Fibroblast of lung (primary cell): ENCODE measurements at regions not wholly inside any gene's neighbourhood (a gene's known extent, or its start where the extent isn't known, plus 50 kb on each side); places are given as distances from the start of the nearest gene placed in this dataset.

Source experiments
- DNase-seq, 2 donors: peaks; one replicate each; pipeline versions ENCODE4 v3.0.0 to v3.0.0-alpha.2; 2010; ENCODE audit warnings: low read depth in 2 of 2
- H2AFZ ChIP-seq: 2 replicates; pipeline ENCODE4 v1.5.1; 2012; ENCODE audit warnings: low read length, control low read depth, inconsistent platforms
- H3K27ac ChIP-seq: 2 replicates; pipeline ENCODE4 v1.5.1; 2011; ENCODE audit warnings: low read length, control low read depth; ENCODE audit not compliant: insufficient read depth
- H3K27me3 ChIP-seq: 2 replicates; pipeline ENCODE4 v1.5.1; 2011; ENCODE audit warnings: mild to moderate bottlenecking, low read length; ENCODE audit not compliant: control insufficient read depth, insufficient read depth
- H3K36me3 ChIP-seq: 2 replicates; pipeline ENCODE4 v1.5.1; 2011; ENCODE audit warnings: low read length; ENCODE audit not compliant: control insufficient read depth, insufficient read depth
- H3K4me1 ChIP-seq: 2 replicates; pipeline ENCODE4 v1.5.1; 2011; ENCODE audit warnings: low read length; ENCODE audit not compliant: control insufficient read depth, insufficient read depth; ENCODE audit errors: extremely low read depth
- H3K4me2 ChIP-seq: 2 replicates; pipeline ENCODE4 v1.5.1; 2011; ENCODE audit warnings: low read length, control low read depth; ENCODE audit not compliant: insufficient read depth; ENCODE audit errors: extremely low read depth
- H3K4me3 ChIP-seq, 4 experiments: fragments of 200-600 bp in 1 of 4; sonication (generic) in 1 of 4; replicated peaks in 1 of 4; 2 replicates each; pipeline ENCODE4 v1.5.1; 2011 to 2016; ENCODE audit warnings: low read length in 4 of 4, low read depth in 3 of 4, mild to moderate bottlenecking in 3 of 4, control low read depth in 2 of 4, inconsistent platforms in 1 of 4, mixed read lengths in 1 of 4; ENCODE audit not compliant: insufficient read depth in 1 of 4; ENCODE audit errors: control extremely low read depth in 1 of 4
- H3K79me2 ChIP-seq: 2 replicates; pipeline ENCODE4 v1.5.1; 2012; ENCODE audit warnings: mild to moderate bottlenecking, low read length, inconsistent platforms; ENCODE audit not compliant: control insufficient read depth, insufficient read depth
- H3K9ac ChIP-seq: 2 replicates; pipeline ENCODE4 v1.5.1; 2011; ENCODE audit warnings: mild to moderate bottlenecking, low read length, control low read depth; ENCODE audit not compliant: insufficient read depth
- H3K9me3 ChIP-seq: 2 replicates; pipeline ENCODE4 v1.5.1; 2012; ENCODE audit warnings: low read depth, low read length; ENCODE audit not compliant: control insufficient read depth, insufficient read depth
- H4K20me1 ChIP-seq: 2 replicates; pipeline ENCODE4 v1.5.1; 2011; ENCODE audit warnings: low read length; ENCODE audit not compliant: control insufficient read depth, insufficient read depth; ENCODE audit errors: extremely low read depth
- EZH2 ChIP-seq: IDR thresholded peaks from 2 replicates; pipeline ENCODE4 v1.5.1; 2012; ENCODE audit warnings: low read length, control low read depth, mild to moderate bottlenecking; ENCODE audit errors: missing control alignments
- TF ChIP-seq, protein P1 (sequence below), 2 donors: IDR thresholded peaks in 1 of 2; conservative IDR thresholded peaks in 1 of 2; 1 replicate in 1 of 2; 2 replicates in 1 of 2; pipeline ENCODE4 v1.5.1; 2011 to 2012; ENCODE audit warnings: low read length in 2 of 2, control low read depth in 1 of 2, inconsistent platforms in 1 of 2, low read depth in 1 of 2, mild to moderate bottlenecking in 1 of 2

DNA sequence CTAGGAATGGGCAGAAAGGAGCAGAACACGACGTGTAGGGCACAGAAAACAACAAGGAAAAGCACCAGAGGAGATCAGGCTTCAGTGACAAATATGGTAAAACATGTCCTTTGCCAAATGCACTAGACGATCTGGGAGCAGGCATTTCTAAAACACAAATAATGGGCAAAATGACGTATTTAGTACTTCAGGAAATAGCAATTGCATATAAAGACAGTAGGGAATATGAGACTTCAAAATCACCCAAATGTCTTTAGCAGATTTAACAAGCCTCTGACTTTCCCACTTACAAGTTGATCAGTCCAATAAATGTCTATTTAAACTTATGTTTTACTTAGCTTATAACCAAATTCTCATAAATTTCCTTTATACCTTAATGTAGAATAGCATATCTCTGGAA, 969.6 kb upstream of the C9orf72 start:
- Histone ChIP-seq H4K20me1 (no peaks in the 10 kb centered on the region), H3K9ac (no peak overlapping the region), H3K36me3 (no peaks in the 10 kb centered on the region), H3K4me2 (no peak overlapping the region), H3K4me3 (no peak overlapping the region), H3K4me1 (no peaks in the 10 kb centered on the region), H3K27ac (no peak overlapping the region), H3K79me2 (no peaks in the 10 kb centered on the region), H3K27me3 (no peaks in the 10 kb centered on the region), H2AFZ (no peak overlapping the region), H3K9me3 (no peaks in the 10 kb centered on the region)
- TF ChIP-seq EZH2, result no peak
- TF ChIP-seq, protein P1, sequence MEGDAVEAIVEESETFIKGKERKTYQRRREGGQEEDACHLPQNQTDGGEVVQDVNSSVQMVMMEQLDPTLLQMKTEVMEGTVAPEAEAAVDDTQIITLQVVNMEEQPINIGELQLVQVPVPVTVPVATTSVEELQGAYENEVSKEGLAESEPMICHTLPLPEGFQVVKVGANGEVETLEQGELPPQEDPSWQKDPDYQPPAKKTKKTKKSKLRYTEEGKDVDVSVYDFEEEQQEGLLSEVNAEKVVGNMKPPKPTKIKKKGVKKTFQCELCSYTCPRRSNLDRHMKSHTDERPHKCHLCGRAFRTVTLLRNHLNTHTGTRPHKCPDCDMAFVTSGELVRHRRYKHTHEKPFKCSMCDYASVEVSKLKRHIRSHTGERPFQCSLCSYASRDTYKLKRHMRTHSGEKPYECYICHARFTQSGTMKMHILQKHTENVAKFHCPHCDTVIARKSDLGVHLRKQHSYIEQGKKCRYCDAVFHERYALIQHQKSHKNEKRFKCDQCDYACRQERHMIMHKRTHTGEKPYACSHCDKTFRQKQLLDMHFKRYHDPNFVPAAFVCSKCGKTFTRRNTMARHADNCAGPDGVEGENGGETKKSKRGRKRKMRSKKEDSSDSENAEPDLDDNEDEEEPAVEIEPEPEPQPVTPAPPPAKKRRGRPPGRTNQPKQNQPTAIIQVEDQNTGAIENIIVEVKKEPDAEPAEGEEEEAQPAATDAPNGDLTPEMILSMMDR (conservative IDR thresholded peaks at IDR 0.05 in 1 of 2, IDR thresholded peaks at IDR 0.05 in 1 of 2; ENCODE audit: low read depth in 1 of 2, low read length in 2 of 2), result no peak
- no peak for DNase-seq

DNA sequence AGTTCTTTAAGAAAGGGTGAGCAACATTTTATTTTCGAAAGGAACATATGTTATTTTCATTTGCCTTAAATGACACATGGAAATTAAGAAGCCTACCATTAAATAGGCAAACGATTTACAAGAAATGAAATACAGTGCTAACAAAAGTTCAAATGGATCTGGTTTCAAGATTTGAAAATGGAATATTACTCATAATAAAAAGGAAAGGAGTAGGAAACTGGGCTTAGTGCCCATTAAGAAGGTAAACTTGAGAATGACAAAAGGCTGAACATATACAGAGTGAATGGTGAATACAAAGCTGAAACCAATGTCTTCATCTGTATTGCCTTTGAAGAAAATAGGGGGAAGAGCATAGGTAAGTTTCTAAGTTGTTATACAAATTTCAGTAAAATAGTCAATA, 974.2 kb upstream of the C9orf72 start:
- Histone ChIP-seq H3K4me2 (no peak overlapping the region), H3K27me3 (no peaks in the 10 kb centered on the region), H3K9me3 (no peaks in the 10 kb centered on the region), H3K27ac (no peak overlapping the region), H4K20me1 (no peaks in the 10 kb centered on the region), H3K4me1 (no peaks in the 10 kb centered on the region), H3K79me2 (no peaks in the 10 kb centered on the region), H2AFZ (no peak overlapping the region), H3K36me3 (no peaks in the 10 kb centered on the region), H3K4me3 (no peak overlapping the region), H3K9ac (no peak overlapping the region)
- TF ChIP-seq, protein P1 (conservative IDR thresholded peaks at IDR 0.05 in 1 of 2, IDR thresholded peaks at IDR 0.05 in 1 of 2; ENCODE audit: low read depth in 1 of 2, low read length in 2 of 2), result no peak
- TF ChIP-seq EZH2, result no peak
- DNase-seq, result no peak

DNA sequence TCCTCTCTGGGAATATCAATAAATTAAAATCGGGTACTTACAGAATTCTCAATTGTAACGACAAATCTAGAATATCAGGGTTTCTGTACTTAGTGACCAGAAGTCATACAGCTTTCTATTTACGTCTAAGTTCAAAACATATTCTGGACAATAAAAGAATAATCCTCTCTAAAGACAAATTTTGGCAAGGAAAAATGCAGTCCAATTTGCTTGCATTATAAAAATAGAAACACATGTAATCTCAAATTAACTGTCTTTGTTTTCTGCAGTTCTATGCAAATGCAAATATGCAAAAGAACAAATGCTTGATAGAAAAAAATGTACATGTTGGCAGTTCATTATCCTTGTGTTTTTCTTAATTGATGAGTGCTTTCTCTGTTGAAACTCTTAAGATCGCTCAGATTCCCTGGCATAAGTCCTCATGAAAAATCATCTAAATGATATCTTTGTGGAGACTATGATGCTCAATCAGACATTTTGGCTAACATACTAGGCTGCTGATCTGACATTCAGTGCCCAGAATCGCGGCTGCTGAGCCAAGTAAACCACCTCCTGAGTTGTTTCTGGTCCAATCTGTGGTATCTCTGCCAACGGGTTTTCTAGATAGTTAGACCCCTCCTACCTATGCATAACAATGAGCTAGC, 990.1 kb upstream of the C9orf72 start:
- no peaks in the 10 kb centered on the region for H3K27me3 ChIP-seq
- DNase-seq, result no peak
- no peak overlapping the region for H2AFZ ChIP-seq
- no peaks in the 10 kb centered on the region for H3K4me1 ChIP-seq
- H4K20me1 ChIP-seq, result no peaks in the 10 kb centered on the region
- H3K4me2 ChIP-seq, result no peak overlapping the region
- TF ChIP-seq EZH2, result no peak
- TF ChIP-seq, protein P1 (conservative IDR thresholded peaks at IDR 0.05 in 1 of 2, IDR thresholded peaks at IDR 0.05 in 1 of 2; ENCODE audit: low read depth in 1 of 2, low read length in 2 of 2), result no peak
- no peaks in the 10 kb centered on the region for H3K9me3 ChIP-seq
- no peak overlapping the region for H3K4me3 ChIP-seq
- no peaks in the 10 kb centered on the region for H3K36me3 ChIP-seq
- H3K27ac ChIP-seq, result no peak overlapping the region
- H3K79me2 ChIP-seq, result no peaks in the 10 kb centered on the region
- no peak overlapping the region for H3K9ac ChIP-seq
